IPS-20b (cell line): ENCODE measurements at regions not wholly inside any gene's neighbourhood (a gene's known extent, or its start where the extent isn't known, plus 50 kb on each side); places are given as distances from the start of the nearest gene placed in this dataset.
"Not testable (repeated sequence)": the region's sequence is repeated elsewhere in the genome, so short reads cannot be mapped to it uniquely, and the experiment has no call there.

ENCODE experiments used
- H3K27ac ChIP-seq: one replicate; pipeline ENCODE4 v1.5.1; 2013; ENCODE audit warnings: low read length
- H3K27me3 ChIP-seq: 2 replicates; pipeline ENCODE4 v1.6.1; 2013; ENCODE audit warnings: mild to moderate bottlenecking, low read length, inconsistent platforms; ENCODE audit not compliant: insufficient read depth
- H3K36me3 ChIP-seq: 2 replicates; pipeline ENCODE4 v1.6.1; 2013; ENCODE audit warnings: low read depth, mild to moderate bottlenecking, inconsistent platforms, low read length, moderate library complexity; ENCODE audit not compliant: insufficient read depth
- H3K4me1 ChIP-seq: 2 replicates; pipeline ENCODE4 v1.6.1; 2013; ENCODE audit warnings: mild to moderate bottlenecking, control low read depth, inconsistent platforms, low read length, moderate library complexity; ENCODE audit not compliant: insufficient read depth
- H3K4me3 ChIP-seq: 2 replicates; pipeline ENCODE4 v1.5.1; 2013; ENCODE audit warnings: mild to moderate bottlenecking, low read length, inconsistent platforms
- H3K9ac ChIP-seq: 2 replicates; pipeline ENCODE4 v1.6.1; 2013; ENCODE audit warnings: low read depth, mild to moderate bottlenecking, inconsistent platforms, low read length, moderate library complexity
- H3K9me3 ChIP-seq: 2 replicates; pipeline ENCODE4 v1.6.1; 2013; ENCODE audit warnings: mild to moderate bottlenecking, low read depth, low read length, inconsistent platforms; ENCODE audit not compliant: insufficient read depth

GRCh38 chr14:71557351-71557750 is 374.9 kb upstream of the RGS6 start:
- no peaks in the 10 kb centered on the region for H3K36me3 ChIP-seq
- H3K4me1 ChIP-seq, result no peaks in the 10 kb centered on the region
- no peak overlapping the region for H3K27ac ChIP-seq
- H3K9me3 ChIP-seq, result no peaks in the 10 kb centered on the region
- H3K9ac ChIP-seq, result no peak overlapping the region
- no peak overlapping the region for H3K4me3 ChIP-seq
- H3K27me3 ChIP-seq, result no peaks in the 10 kb centered on the region

DNA sequence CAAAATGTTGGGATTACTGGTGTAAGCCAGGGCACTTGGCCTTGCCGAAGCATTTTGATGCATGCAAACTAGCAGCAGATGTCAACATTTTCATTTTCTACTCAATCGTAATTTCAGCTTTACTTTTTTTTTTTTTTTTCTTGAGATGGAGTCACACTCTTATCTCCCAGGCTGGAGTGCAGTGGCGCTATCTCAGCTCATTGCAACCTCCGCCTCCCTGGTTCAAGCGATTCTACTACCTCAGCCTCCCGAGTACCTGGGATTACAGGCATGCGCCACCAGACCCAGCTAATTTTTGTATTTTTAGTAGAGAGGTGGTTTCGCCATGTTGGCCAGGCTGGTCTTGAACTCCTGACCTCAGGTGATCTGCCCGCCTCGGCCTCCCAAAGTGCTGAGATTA is 373.3 kb upstream of the RGS6 start:
- not testable (repeated sequence) for H3K27me3 ChIP-seq, H3K4me1 ChIP-seq, H3K4me3 ChIP-seq, H3K36me3 ChIP-seq, H3K27ac ChIP-seq, H3K9ac ChIP-seq, H3K9me3 ChIP-seq

GRCh38 chr14:71560751-71561150 is 371.5 kb upstream of the RGS6 start:
- Histone ChIP-seq H3K27me3 (no peaks in the 10 kb centered on the region), H3K9ac (no peak overlapping the region), H3K36me3 (no peaks in the 10 kb centered on the region), H3K4me3 (no peak overlapping the region), H3K9me3 (no peaks in the 10 kb centered on the region), H3K27ac (no peak overlapping the region), H3K4me1 (no peaks in the 10 kb centered on the region)

DNA sequence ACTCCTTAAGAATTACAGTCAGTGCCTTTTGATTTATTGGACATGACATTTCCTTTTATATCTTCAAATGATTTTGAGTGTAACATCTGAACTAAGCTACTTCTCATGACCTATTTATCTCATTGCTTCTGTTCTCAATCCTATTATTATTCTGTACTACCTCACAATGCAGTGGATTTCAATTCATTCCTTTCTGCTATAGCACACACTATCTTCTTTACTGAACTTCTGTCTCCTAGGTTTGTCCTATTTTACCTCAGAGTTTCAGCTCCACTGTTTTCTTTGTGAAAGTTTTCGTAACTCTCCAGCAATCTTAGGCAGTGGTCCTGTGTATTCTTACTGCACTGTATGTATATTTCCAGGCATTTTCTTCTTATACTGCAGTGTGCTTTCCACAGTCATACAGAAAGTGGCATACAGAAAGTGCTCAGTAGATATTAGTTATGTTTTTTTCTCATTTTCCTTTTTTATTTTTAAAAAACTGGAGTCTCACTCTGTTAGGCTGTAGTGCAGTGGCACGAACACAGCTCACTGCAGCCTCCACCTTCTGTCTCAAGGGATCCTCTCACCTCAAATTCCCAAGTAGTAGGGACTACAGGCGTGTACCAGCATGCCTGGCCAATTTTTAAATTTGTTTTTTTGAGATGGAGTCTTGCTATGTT is 368.6 kb upstream of the RGS6 start:
- Histone ChIP-seq H3K4me3 (no peak overlapping the region), H3K27me3 (no peaks in the 10 kb centered on the region), H3K36me3 (no peaks in the 10 kb centered on the region), H3K9me3 (no peaks in the 10 kb centered on the region), H3K4me1 (peaks cover 8% of the 10 kb centered on the region), H3K27ac (no peak overlapping the region), H3K9ac (no peak overlapping the region)

DNA sequence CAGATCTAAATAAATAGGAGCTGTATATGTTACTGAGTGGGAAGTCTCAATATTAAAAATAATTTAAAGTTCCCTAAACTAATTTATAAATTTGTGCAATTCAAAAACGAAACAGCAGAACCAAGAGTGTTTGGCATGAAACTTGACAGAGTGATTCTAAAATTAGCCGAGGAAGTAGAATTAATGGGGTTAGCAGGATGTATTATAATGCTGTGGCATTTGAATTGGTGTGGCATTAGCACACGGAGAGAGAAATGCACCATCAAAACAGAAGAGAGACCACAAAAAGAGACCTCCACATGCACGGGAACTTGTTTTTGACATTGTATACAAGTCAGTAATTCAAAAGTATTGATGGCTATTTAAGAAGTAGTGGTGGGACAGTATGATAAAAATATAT is 366.0 kb upstream of the RGS6 start:
- H3K9ac ChIP-seq, result no peak overlapping the region
- no peaks in the 10 kb centered on the region for H3K9me3 ChIP-seq
- H3K4me1 ChIP-seq, result peaks cover 8% of the 10 kb centered on the region
- H3K4me3 ChIP-seq, result no peak overlapping the region
- H3K27me3 ChIP-seq, result no peaks in the 10 kb centered on the region
- no peak overlapping the region for H3K27ac ChIP-seq
- no peaks in the 10 kb centered on the region for H3K36me3 ChIP-seq

DNA sequence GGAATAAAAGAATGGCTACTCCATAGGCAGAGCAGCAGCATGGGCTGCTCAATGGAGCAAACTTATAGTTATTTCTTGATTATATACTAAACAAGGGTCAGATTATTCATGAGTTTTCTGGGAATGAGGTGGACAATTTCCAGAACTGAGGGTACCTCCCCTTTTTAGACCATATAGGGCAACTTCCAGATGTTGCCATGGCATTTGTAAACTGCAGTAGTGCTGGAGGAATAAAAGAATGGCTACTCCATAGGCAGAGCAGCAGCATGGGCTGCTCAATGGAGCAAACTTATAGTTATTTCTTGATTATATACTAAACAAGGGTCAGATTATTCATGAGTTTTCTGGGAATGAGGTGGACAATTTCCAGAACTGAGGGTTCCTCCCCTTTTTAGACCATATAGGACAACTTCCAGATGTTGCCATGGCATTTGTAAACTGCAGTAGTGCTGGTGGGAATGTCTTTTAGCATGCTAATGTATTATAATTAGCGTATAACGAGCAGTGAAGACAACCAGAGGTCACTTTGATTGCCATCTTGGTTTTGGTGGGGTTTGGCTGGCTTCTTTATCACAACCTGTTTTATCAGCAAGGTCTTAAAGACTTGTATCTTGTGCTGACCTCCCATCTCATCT is 364.6 kb upstream of the RGS6 start:
- not testable (repeated sequence) for H3K4me3 ChIP-seq, H3K27ac ChIP-seq, H3K9ac ChIP-seq, H3K9me3 ChIP-seq, H3K27me3 ChIP-seq, H3K36me3 ChIP-seq, H3K4me1 ChIP-seq

DNA sequence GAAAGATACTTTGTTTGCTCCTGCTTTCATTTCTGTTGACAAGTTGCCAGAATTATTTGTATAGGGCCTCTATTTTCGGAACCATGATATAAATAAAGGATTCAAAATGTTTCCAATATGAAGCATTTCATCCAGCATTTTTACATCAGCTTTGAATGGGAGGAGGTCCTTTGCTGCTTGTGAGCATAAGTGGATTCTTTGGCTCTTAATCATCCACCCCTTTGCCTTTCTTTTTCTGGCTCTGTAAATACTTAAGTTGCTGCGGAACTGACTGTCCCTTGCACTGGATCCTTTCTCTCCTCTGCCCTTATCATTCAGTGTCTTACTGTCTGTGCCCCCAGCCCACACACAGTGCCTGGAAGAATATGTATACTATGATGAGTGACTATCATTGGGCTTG is 357.3 kb upstream of the RGS6 start:
- H3K9me3 ChIP-seq, result no peaks in the 10 kb centered on the region
- H3K4me3 ChIP-seq, result no peak overlapping the region
- H3K27me3 ChIP-seq, result no peaks in the 10 kb centered on the region
- H3K9ac ChIP-seq, result no peak overlapping the region
- no peak overlapping the region for H3K27ac ChIP-seq
- no peaks in the 10 kb centered on the region for H3K36me3 ChIP-seq
- H3K4me1 ChIP-seq, result peaks cover 8% of the 10 kb centered on the region

- Histone ChIP-seq H3K9me3 (no peaks in the 10 kb centered on the region), H3K4me1 (peaks cover 8% of the 10 kb centered on the region), H3K27ac (no peak overlapping the region), H3K9ac (no peak overlapping the region), H3K36me3 (no peaks in the 10 kb centered on the region), H3K27me3 (no peaks in the 10 kb centered on the region), H3K4me3 (no peak overlapping the region)
These were observed 355.8 kb upstream of the RGS6 start for GRCh38 chr14:71576472-71576871.

GRCh38 chr14:71579331-71579730 is 352.9 kb upstream of the RGS6 start:
- Histone ChIP-seq H3K4me1 (peaks cover 15% of the 10 kb centered on the region), H3K4me3 (no peak overlapping the region), H3K36me3 (no peaks in the 10 kb centered on the region), H3K27me3 (no peaks in the 10 kb centered on the region), H3K9ac (no peak overlapping the region), H3K27ac (no peak overlapping the region), H3K9me3 (no peaks in the 10 kb centered on the region)

- Histone ChIP-seq H3K27me3 (no peaks in the 10 kb centered on the region), H3K9me3 (no peaks in the 10 kb centered on the region), H3K4me3 (no peak overlapping the region), H3K4me1 (peaks cover 16% of the 10 kb centered on the region; the same call in 1 of the 2 replicates), H3K36me3 (no peaks in the 10 kb centered on the region), H3K9ac (no peak overlapping the region), H3K27ac (no peak overlapping the region)
These were observed 349.5 kb upstream of the RGS6 start for GRCh38 chr14:71582705-71583104.

DNA sequence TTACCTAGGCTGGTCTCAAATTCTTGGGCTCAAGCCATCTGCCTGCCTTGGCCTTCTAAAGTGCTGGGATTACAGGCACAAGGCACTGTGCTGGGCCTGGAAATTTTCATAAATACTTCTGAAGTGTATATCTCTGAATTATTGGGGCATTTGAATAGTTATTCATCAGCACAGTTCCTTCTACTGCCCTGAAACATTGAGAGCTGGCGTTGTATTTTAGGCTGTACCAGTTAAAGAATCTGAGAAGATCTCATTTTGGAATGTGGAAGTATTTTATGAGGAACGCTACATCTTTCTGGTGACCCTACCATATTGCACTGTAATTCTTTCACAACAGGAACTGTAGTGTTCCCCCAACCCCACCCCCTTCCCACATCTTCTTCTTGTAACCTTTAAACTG is 349.0 kb upstream of the RGS6 start:
- peaks cover 16% of the 10 kb centered on the region; the same call in 1 of the 2 replicates for H3K4me1 ChIP-seq
- no peaks in the 10 kb centered on the region for H3K27me3 ChIP-seq
- no peak overlapping the region for H3K4me3 ChIP-seq
- H3K36me3 ChIP-seq, result 0 out of 2 replicates have a peak, but pooled peaks cover 4% of the 10 kb centered on the region
- no peak overlapping the region for H3K9ac ChIP-seq
- H3K27ac ChIP-seq, result no peak overlapping the region
- no peaks in the 10 kb centered on the region for H3K9me3 ChIP-seq

DNA sequence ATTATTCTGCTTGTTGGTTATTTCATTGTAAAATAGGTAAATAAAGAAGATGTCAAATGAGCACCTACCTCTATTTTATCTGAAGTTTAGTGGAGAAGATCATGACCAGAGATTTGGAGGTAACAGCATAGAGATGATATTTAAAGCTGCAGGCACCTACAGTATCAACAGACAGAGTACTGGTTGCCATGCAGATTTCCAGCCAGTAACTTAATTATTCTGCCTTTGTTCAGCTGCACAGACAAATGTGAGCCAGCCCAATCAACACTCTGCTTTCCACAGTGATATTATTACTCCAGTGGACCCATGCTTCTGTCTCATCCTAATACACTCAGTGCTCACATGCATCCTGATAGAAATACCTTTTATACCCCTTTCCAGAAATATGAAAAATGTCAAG is 348.5 kb upstream of the RGS6 start:
- no peak overlapping the region for H3K9ac ChIP-seq
- peaks cover 16% of the 10 kb centered on the region; the same call in 1 of the 2 replicates for H3K4me1 ChIP-seq
- H3K9me3 ChIP-seq, result no peaks in the 10 kb centered on the region
- H3K27ac ChIP-seq, result no peak overlapping the region
- H3K27me3 ChIP-seq, result no peaks in the 10 kb centered on the region
- H3K36me3 ChIP-seq, result 0 out of 2 replicates have a peak, but pooled peaks cover 5% of the 10 kb centered on the region
- H3K4me3 ChIP-seq, result no peak overlapping the region
